KBM-7 (cell line): ENCODE measurements at regions not wholly inside any gene's neighbourhood (a gene's known extent, or its start where the extent isn't known, plus 50 kb on each side); places are given as distances from the start of the nearest gene placed in this dataset.

Experiments
- DNase-seq: peaks from one replicate; pipeline ENCODE4 v3.0.0-alpha.2; 2015
- in situ Hi-C: fragments of 300-500 bp; cut with MboI; formaldehyde crosslinking; loops from 2 replicates; pipeline ENCODE4 v1.14.3; 2020; ENCODE audit warnings: low sequenced_read_pairs, low pct_unique_long_range_greater_than_20kb, mixed read lengths

GRCh38 chr10:53003094-53003493, 230.5 kb upstream of the MBL2 start:
- DNase-seq: peak; percentile 19
- in situ Hi-C loops: no loop called here

- in situ Hi-C loops: no loop called here
- DNase-seq: no peak
Observed at GRCh38 chr10:52999681-53000080, 227.1 kb upstream of the MBL2 start.

GRCh38 chr10:52999258-52999657, 226.7 kb upstream of the MBL2 start:
- DNase-seq: peak; percentile 56
- in situ Hi-C loops: no loop called here

GRCh38 chr10:52997007-52997406, 224.4 kb upstream of the MBL2 start:
- no peak for DNase-seq
- in situ Hi-C loops: no loop called here

- no peak for DNase-seq
- in situ Hi-C loops: no loop called here
Observed at GRCh38 chr10:52994370-52994769, 221.8 kb upstream of the MBL2 start.

- DNase-seq: peak; percentile 32
- in situ Hi-C loops: no loop called here
Observed at GRCh38 chr10:52993109-52993508, 220.5 kb upstream of the MBL2 start.

GRCh38 chr10:52992567-52992966, 220.0 kb upstream of the MBL2 start:
- in situ Hi-C loops: no loop called here
- no peak for DNase-seq

- in situ Hi-C loops: no loop called here
- DNase-seq: no peak
Observed at GRCh38 chr10:52988923-52989322, 216.3 kb upstream of the MBL2 start.

GRCh38 chr10:52986125-52986524, 213.5 kb upstream of the MBL2 start:
- in situ Hi-C loops: no loop called here
- no peak for DNase-seq

- in situ Hi-C loops: no loop called here
- no peak for DNase-seq
Observed at GRCh38 chr10:52984169-52984568, 211.6 kb upstream of the MBL2 start.

- in situ Hi-C loops: no loop called here
- no peak for DNase-seq
Observed at GRCh38 chr10:52979295-52979990, 206.9 kb upstream of the MBL2 start.

GRCh38 chr10:52977581-52977980, 205.0 kb upstream of the MBL2 start:
- in situ Hi-C loops: no loop called here
- no peak for DNase-seq

- no peak for DNase-seq
- in situ Hi-C loops: no loop called here
Observed at GRCh38 chr10:52967806-52968795, 195.5 kb upstream of the MBL2 start.

- in situ Hi-C loops: no loop called here
- no peak for DNase-seq
Observed at GRCh38 chr10:52966904-52967303, 194.3 kb upstream of the MBL2 start.

- in situ Hi-C loops: no loop called here
- peak; percentile 54 for DNase-seq
Observed at GRCh38 chr10:52965938-52966401, 193.4 kb upstream of the MBL2 start.

- DNase-seq: no peak
- in situ Hi-C loops: no loop called here
Observed at GRCh38 chr10:52965509-52965908, 192.9 kb upstream of the MBL2 start.

- no peak for DNase-seq
- in situ Hi-C loops: no loop called here
Observed at GRCh38 chr10:52961323-52961722, 188.7 kb upstream of the MBL2 start.

GRCh38 chr10:52959810-52960209, 187.2 kb upstream of the MBL2 start:
- DNase-seq: no peak
- in situ Hi-C loops: no loop called here

GRCh38 chr10:52956861-52957260, 184.3 kb upstream of the MBL2 start:
- in situ Hi-C loops: no loop called here
- DNase-seq: no peak

- DNase-seq: no peak
- in situ Hi-C loops: no loop called here
Observed at GRCh38 chr10:52956461-52956860, 183.9 kb upstream of the MBL2 start.
